DND-41 (cell line): ENCODE measurements at regions not wholly inside any gene's neighbourhood (a gene's known extent, or its start where the extent isn't known, plus 50 kb on each side); places are given as distances from the start of the nearest gene placed in this dataset.

ENCODE experiments used
- EZH2 ChIP-seq: IDR thresholded peaks from 3 replicates; pipeline ENCODE4 v1.6.1; 2012; ENCODE audit warnings: borderline replicate concordance, low read depth, mild to moderate bottlenecking, moderate library complexity, low read length, inconsistent platforms; ENCODE audit not compliant: severe bottlenecking
- TF ChIP-seq, protein P1 (sequence below): IDR thresholded peaks from 2 replicates; pipeline ENCODE4 v1.5.1; 2012; ENCODE audit warnings: borderline replicate concordance, low read length, moderate library complexity, mild to moderate bottlenecking; ENCODE audit not compliant: poor library complexity, severe bottlenecking; ENCODE audit errors: extremely low read depth

DNA sequence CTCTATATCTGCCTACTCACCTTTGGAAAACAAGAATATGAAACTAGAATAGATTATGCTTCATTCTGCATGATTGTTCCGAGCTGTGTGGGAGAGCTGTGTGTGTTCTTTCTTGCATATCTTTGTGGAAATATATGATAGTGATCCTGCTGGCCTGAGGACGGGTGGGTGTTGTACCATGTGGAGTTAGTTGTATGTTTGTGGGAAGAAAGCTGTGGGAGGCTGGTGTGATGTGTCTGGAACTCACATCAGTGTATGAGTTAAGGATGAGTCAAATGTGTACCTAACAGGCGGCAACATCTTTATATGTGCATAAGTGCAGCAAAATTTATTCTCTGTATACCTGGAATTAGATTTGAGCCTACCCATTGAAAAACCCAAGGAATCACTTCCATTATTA lies 208.1 kb upstream of the ADGRL3 start:
- TF ChIP-seq, protein P1, sequence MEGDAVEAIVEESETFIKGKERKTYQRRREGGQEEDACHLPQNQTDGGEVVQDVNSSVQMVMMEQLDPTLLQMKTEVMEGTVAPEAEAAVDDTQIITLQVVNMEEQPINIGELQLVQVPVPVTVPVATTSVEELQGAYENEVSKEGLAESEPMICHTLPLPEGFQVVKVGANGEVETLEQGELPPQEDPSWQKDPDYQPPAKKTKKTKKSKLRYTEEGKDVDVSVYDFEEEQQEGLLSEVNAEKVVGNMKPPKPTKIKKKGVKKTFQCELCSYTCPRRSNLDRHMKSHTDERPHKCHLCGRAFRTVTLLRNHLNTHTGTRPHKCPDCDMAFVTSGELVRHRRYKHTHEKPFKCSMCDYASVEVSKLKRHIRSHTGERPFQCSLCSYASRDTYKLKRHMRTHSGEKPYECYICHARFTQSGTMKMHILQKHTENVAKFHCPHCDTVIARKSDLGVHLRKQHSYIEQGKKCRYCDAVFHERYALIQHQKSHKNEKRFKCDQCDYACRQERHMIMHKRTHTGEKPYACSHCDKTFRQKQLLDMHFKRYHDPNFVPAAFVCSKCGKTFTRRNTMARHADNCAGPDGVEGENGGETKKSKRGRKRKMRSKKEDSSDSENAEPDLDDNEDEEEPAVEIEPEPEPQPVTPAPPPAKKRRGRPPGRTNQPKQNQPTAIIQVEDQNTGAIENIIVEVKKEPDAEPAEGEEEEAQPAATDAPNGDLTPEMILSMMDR: no peak
- TF ChIP-seq EZH2: no peak
